ENCODE measurements at regions not wholly inside any gene's neighbourhood (a gene's known extent, or its start where the extent isn't known, plus 50 kb on each side); places are given as distances from the start of the nearest gene placed in this dataset.

GRCh38 chr4:174117445-174117844, 166.0 kb downstream of the FBXO8 start:
- Histone ChIP-seq H2AFZ (no peak overlapping the region), H3K27me3 (replicated peaks; ENCODE audit: insufficient read depth) (no peaks in the 10 kb centered on the region), H3F3A (ENCODE audit: insufficient read depth) (peaks cover 6% of the 10 kb centered on the region), H4K20me1 (ENCODE audit: insufficient read depth) (no peaks in the 10 kb centered on the region), H3K9ac (no peak overlapping the region), H3K4me1 (ENCODE audit: insufficient read depth) (peaks cover 18% of the 10 kb centered on the region), H3K9me3 (ENCODE audit: low read depth) (no peaks in the 10 kb centered on the region), H3K4me3 (no peak overlapping the region), H3K36me3 (ENCODE audit: low read depth) (no peaks in the 10 kb centered on the region), H3K4me2 (ENCODE audit: unreplicated experiment) (no peak overlapping the region), H3K27ac (no peak overlapping the region), H3K79me2 (ENCODE audit: insufficient read depth) (no peaks in the 10 kb centered on the region), H3K9me2 (ENCODE audit: insufficient read depth) (no peaks in the 10 kb centered on the region)
- DNase-seq, result no peak
- WGBS, 2 experiments (ENCODE audit: low coverage in 1 of 2, low lambda C conversion rate in 2 of 2, missing lambda C conversion rate in 2 of 2), result 97 to 99% methylated on average over 8 of the region's 8 CpGs
- in situ Hi-C loops (cut with MboI), result no loop called here
- no peak for TF ChIP-seq EZH2 (IDR thresholded peaks at IDR 0.05; ENCODE audit: insufficient read depth, poor library complexity, severe bottlenecking)
- no peak for TF ChIP-seq EZH2phosphoT487 (IDR thresholded peaks at IDR 0.05; ENCODE audit: insufficient read depth, low read depth)

GRCh38 chr4:174116021-174116420, 167.4 kb downstream of the FBXO8 start:
- no peaks in the 10 kb centered on the region for H4K20me1 ChIP-seq (ENCODE audit: insufficient read depth)
- H3K27ac ChIP-seq, result no peak overlapping the region
- 53 to 57% methylated on average over 4 of the region's 4 CpGs for WGBS, 2 experiments (ENCODE audit: low coverage in 1 of 2, low lambda C conversion rate in 2 of 2, missing lambda C conversion rate in 2 of 2)
- H3F3A ChIP-seq (ENCODE audit: insufficient read depth), result peaks cover 6% of the 10 kb centered on the region
- H3K4me2 ChIP-seq (ENCODE audit: unreplicated experiment), result no peak overlapping the region
- DNase-seq, result no peak
- no peak overlapping the region for H3K4me3 ChIP-seq
- in situ Hi-C loops (cut with MboI), result no loop called here
- H3K79me2 ChIP-seq (ENCODE audit: insufficient read depth), result no peaks in the 10 kb centered on the region
- no peaks in the 10 kb centered on the region for H3K9me2 ChIP-seq (ENCODE audit: insufficient read depth)
- no peaks in the 10 kb centered on the region for H3K27me3 ChIP-seq (replicated peaks; ENCODE audit: insufficient read depth)
- no peak overlapping the region for H2AFZ ChIP-seq
- no peak overlapping the region for H3K9ac ChIP-seq
- H3K36me3 ChIP-seq (ENCODE audit: low read depth), result no peaks in the 10 kb centered on the region
- H3K9me3 ChIP-seq (ENCODE audit: low read depth), result no peaks in the 10 kb centered on the region
- H3K4me1 ChIP-seq (ENCODE audit: insufficient read depth), result peaks cover 18% of the 10 kb centered on the region
- TF ChIP-seq EZH2 (IDR thresholded peaks at IDR 0.05; ENCODE audit: insufficient read depth, poor library complexity, severe bottlenecking), result no peak
- TF ChIP-seq EZH2phosphoT487 (IDR thresholded peaks at IDR 0.05; ENCODE audit: insufficient read depth, low read depth), result no peak

DNA sequence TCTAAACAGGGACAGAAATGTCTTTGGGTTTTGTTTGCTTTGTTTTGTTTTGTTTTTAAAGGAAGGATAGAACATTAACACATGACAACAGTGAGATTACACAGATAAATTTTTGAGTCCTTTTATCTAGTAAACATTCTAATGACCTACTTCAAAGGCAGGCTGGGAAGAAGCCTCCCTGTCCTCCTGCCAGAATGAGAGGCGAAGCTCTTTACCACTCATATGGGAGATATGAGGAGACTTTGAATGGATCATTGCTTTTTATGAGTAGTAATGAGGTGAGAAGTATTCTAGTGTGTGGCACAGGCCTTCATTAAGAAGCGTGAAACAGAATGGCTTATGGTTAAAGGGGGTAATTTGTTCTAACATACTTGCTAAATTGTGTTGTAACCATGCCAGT, 172.0 kb downstream of the FBXO8 start:
- in situ Hi-C loops (cut with MboI), result no loop called here
- H3K4me2 ChIP-seq (ENCODE audit: unreplicated experiment), result no peak overlapping the region
- no peak for TF ChIP-seq EZH2phosphoT487 (IDR thresholded peaks at IDR 0.05; ENCODE audit: insufficient read depth, low read depth)
- no peak for TF ChIP-seq EZH2 (IDR thresholded peaks at IDR 0.05; ENCODE audit: insufficient read depth, poor library complexity, severe bottlenecking)
- H3K4me3 ChIP-seq, result no peak overlapping the region
- no peaks in the 10 kb centered on the region for H3K9me3 ChIP-seq (ENCODE audit: low read depth)
- peak overlapping the region; percentile 12; the same call in 1 of the 2 replicates for H2AFZ ChIP-seq
- H3K27me3 ChIP-seq (replicated peaks; ENCODE audit: insufficient read depth), result no peaks in the 10 kb centered on the region
- no peaks in the 10 kb centered on the region for H4K20me1 ChIP-seq (ENCODE audit: insufficient read depth)
- no peaks in the 10 kb centered on the region for H3K79me2 ChIP-seq (ENCODE audit: insufficient read depth)
- no peak overlapping the region for H3K27ac ChIP-seq
- no peaks in the 10 kb centered on the region for H3K9me2 ChIP-seq (ENCODE audit: insufficient read depth)
- no peaks in the 10 kb centered on the region for H3F3A ChIP-seq (ENCODE audit: insufficient read depth)
- H3K4me1 ChIP-seq (ENCODE audit: insufficient read depth), result no peaks in the 10 kb centered on the region
- H3K36me3 ChIP-seq (ENCODE audit: low read depth), result no peaks in the 10 kb centered on the region
- no peak overlapping the region for H3K9ac ChIP-seq
- WGBS, 2 experiments (ENCODE audit: low coverage in 1 of 2, low lambda C conversion rate in 2 of 2, missing lambda C conversion rate in 2 of 2), result 53 to 65% methylated on average over 2 of the region's 2 CpGs
- DNase-seq, result no peak

DNA sequence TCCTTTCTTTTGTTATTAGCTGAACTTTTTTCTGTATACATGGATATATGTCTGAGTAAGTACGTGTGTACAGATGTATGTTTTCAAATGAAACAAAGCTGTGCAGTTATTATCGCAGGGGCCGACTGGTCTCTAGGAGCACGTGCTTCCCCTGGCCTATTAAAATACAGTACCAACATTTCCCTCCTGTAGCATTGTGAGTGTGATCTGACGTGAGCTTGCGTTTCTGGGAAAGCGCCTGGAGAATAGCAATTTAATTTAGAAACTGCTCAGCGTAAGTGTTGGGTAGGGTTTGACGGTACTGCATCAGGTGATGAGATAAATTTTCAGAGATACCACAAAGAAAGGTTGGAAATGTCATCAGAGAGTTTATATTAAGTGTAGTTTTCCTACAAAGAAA, 173.3 kb downstream of the FBXO8 start:
- TF ChIP-seq EZH2phosphoT487 (IDR thresholded peaks at IDR 0.05; ENCODE audit: insufficient read depth, low read depth) (no peak), EZH2 (IDR thresholded peaks at IDR 0.05; ENCODE audit: insufficient read depth, poor library complexity, severe bottlenecking) (no peak)
- Histone ChIP-seq H3F3A (ENCODE audit: insufficient read depth) (no peaks in the 10 kb centered on the region), H3K27me3 (replicated peaks; ENCODE audit: insufficient read depth) (no peaks in the 10 kb centered on the region), H3K9ac (no peak overlapping the region), H2AFZ (no peak overlapping the region), H3K4me1 (ENCODE audit: insufficient read depth) (no peaks in the 10 kb centered on the region), H3K9me3 (ENCODE audit: low read depth) (no peaks in the 10 kb centered on the region), H3K9me2 (ENCODE audit: insufficient read depth) (no peaks in the 10 kb centered on the region), H3K27ac (no peak overlapping the region), H4K20me1 (ENCODE audit: insufficient read depth) (no peaks in the 10 kb centered on the region), H3K79me2 (ENCODE audit: insufficient read depth) (no peaks in the 10 kb centered on the region), H3K4me3 (no peak overlapping the region), H3K4me2 (ENCODE audit: unreplicated experiment) (no peak overlapping the region), H3K36me3 (ENCODE audit: low read depth) (no peaks in the 10 kb centered on the region)
- 80 to 82% methylated on average over 9 of the region's 9 CpGs for WGBS, 2 experiments (ENCODE audit: low coverage in 1 of 2, low lambda C conversion rate in 2 of 2, missing lambda C conversion rate in 2 of 2)
- no peak for DNase-seq
- in situ Hi-C loops (cut with MboI), result no loop called here

All from GM23248 (cell line).